VCaP (cell line): ENCODE measurements at regions not wholly inside any gene's neighbourhood (a gene's known extent, or its start where the extent isn't known, plus 50 kb on each side); places are given as distances from the start of the nearest gene placed in this dataset.
A peak's percentile ranks its signal among the peaks of the same experiment; 100 is the strongest.

Experiments used
- H3K27ac ChIP-seq: fragments of 450-650 bp; 2 replicates; pipeline ENCODE4 v1.5.1; 2017
- CTCF ChIP-seq: fragments of 450-650 bp; conservative IDR thresholded peaks from 2 replicates; pipeline ENCODE4 v1.5.1; 2017; ENCODE audit warnings: mild to moderate bottlenecking, moderate library complexity

- TF ChIP-seq CTCF: no peak
- H3K27ac ChIP-seq: no peak overlapping the region
Observed at GRCh38 chr17:79491006-79491405, 119.8 kb downstream of the RBFOX3 start.

- no peak for TF ChIP-seq CTCF
- no peak overlapping the region for H3K27ac ChIP-seq
Observed at GRCh38 chr17:79490530-79490929, 120.3 kb downstream of the RBFOX3 start.

- no peak for TF ChIP-seq CTCF
- no peak overlapping the region for H3K27ac ChIP-seq
Observed at GRCh38 chr17:79487149-79487548, 123.7 kb downstream of the RBFOX3 start.

GRCh38 chr17:79485991-79486390 is 124.9 kb downstream of the RBFOX3 start:
- no peak overlapping the region for H3K27ac ChIP-seq
- no peak for TF ChIP-seq CTCF

GRCh38 chr17:79485419-79485985 is 125.3 kb downstream of the RBFOX3 start:
- TF ChIP-seq CTCF: no peak
- H3K27ac ChIP-seq: no peak overlapping the region

GRCh38 chr17:79484600-79485418 is 126.0 kb downstream of the RBFOX3 start:
- H3K27ac ChIP-seq: peak overlapping the region; percentile 58; the same call in 1 of the 2 replicates
- no peak for TF ChIP-seq CTCF

- no peak for TF ChIP-seq CTCF
- peak overlapping the region; percentile 58 for H3K27ac ChIP-seq
Observed at GRCh38 chr17:79483842-79484241, 127.0 kb downstream of the RBFOX3 start.
